HEK293 (cell line): ENCODE measurements at regions not wholly inside any gene's neighbourhood (a gene's known extent, or its start where the extent isn't known, plus 50 kb on each side); places are given as distances from the start of the nearest gene placed in this dataset.

Source experiments
- CTCF ChIA-PET: fragments of 350-600 bp; formaldehyde crosslinking; extraction: SDS; loops from one replicate; lab custom pipeline; 2021; ENCODE audit warnings: antibody characterized with exemption; lab: Yijun Ruan, JAX
- POLR2A ChIA-PET: fragments of 300-600 bp; formaldehyde crosslinking; extraction: SDS; loops from one replicate; lab custom pipeline; 2020; ENCODE audit warnings: antibody characterized with exemption, inconsistent platforms; lab: Yijun Ruan, JAX
- H3K27ac ChIP-seq: fragments of 200-500 bp; sonication (Bioruptor generic); 2 replicates; pipeline ENCODE4 v1.5.1; 2014; ENCODE audit warnings: low read depth, low read length, control low read depth, inconsistent platforms; ENCODE audit errors: extremely low read depth
- H3K36me3 ChIP-seq, 2 experiments: fragments of 200-500 bp in 1 of 2; sonication (Bioruptor generic) in 1 of 2; 1 replicate in 1 of 2; 2 replicates in 1 of 2; pipeline ENCODE4 v1.5.1; 2014 to 2017; ENCODE audit warnings: inconsistent platforms in 2 of 2, low read length in 2 of 2; ENCODE audit not compliant: control insufficient read depth in 2 of 2, insufficient read depth in 1 of 2
- H3K4me1 ChIP-seq: fragments of 200-500 bp; sonication (Bioruptor generic); 2 replicates; pipeline ENCODE4 v1.5.1; 2014; ENCODE audit warnings: mild to moderate bottlenecking, low read length, inconsistent platforms; ENCODE audit not compliant: control insufficient read depth, insufficient read depth
- H3K4me3 ChIP-seq: 2 replicates; pipeline ENCODE4 v1.5.1; 2011; ENCODE audit warnings: low read depth, mild to moderate bottlenecking, control low read depth, low read length, moderate library complexity
- H3K9me3 ChIP-seq: fragments of 200-500 bp; sonication (Bioruptor generic); 2 replicates; pipeline ENCODE4 v1.5.1; 2014; ENCODE audit warnings: low read depth, low read length, inconsistent platforms; ENCODE audit not compliant: control insufficient read depth, insufficient read depth
- BCL11B ChIP-seq: fragments of 450-650 bp; formaldehyde crosslinking; IDR thresholded peaks from 2 replicates; pipeline ENCODE4 v1.5.1; 2016; ENCODE audit warnings: low read depth, missing biosample characterization, missing genetic modification characterization
- GFI1B ChIP-seq: fragments of 450-650 bp; formaldehyde crosslinking; IDR thresholded peaks from 2 replicates; pipeline ENCODE4 v1.5.1; 2016; ENCODE audit warnings: missing biosample characterization, missing genetic modification characterization
- HIC1 ChIP-seq: fragments of 450-650 bp; formaldehyde crosslinking; IDR thresholded peaks from 2 replicates; pipeline ENCODE4 v1.5.1; 2016; ENCODE audit warnings: missing biosample characterization, missing genetic modification characterization
- WT1 ChIP-seq: fragments of 450-650 bp; formaldehyde crosslinking; IDR thresholded peaks from 2 replicates; pipeline ENCODE4 v1.5.1; 2016; ENCODE audit warnings: missing biosample characterization, missing genetic modification characterization
- ZBTB11 ChIP-seq: fragments of 450-650 bp; formaldehyde crosslinking; conservative IDR thresholded peaks from 2 replicates; pipeline ENCODE4 v1.5.1; 2016; ENCODE audit warnings: low read depth, missing biosample characterization, missing genetic modification characterization
- ZEB2 ChIP-seq: fragments of 450-650 bp; formaldehyde crosslinking; IDR thresholded peaks from 2 replicates; pipeline ENCODE4 v1.5.1; 2016; ENCODE audit warnings: missing biosample characterization, missing genetic modification characterization
- ZNF274 ChIP-seq, 2 experiments: fragments of 200-500 bp in 1 of 2; fragments of 450-650 bp in 1 of 2; sonication (Bioruptor generic) in 1 of 2; formaldehyde crosslinking in 1 of 2; IDR thresholded peaks; 2 replicates each; pipeline versions ENCODE4 v1.5.1 to v1.6.1; 2014 to 2016; ENCODE audit warnings: borderline replicate concordance in 1 of 2, inconsistent platforms in 1 of 2, low read length in 1 of 2, missing biosample characterization in 1 of 2, missing genetic modification characterization in 1 of 2
- ZNF549 ChIP-seq: fragments of 450-650 bp; IDR thresholded peaks from 2 replicates; pipeline ENCODE4 v1.5.1; 2018; ENCODE audit warnings: missing biosample characterization, missing genetic modification characterization, mild to moderate bottlenecking, inconsistent platforms, moderate library complexity
- ZNF558 ChIP-seq: fragments of 450-650 bp; formaldehyde crosslinking; IDR thresholded peaks from 2 replicates; pipeline ENCODE4 v1.5.1; 2016; ENCODE audit warnings: missing biosample characterization, missing genetic modification characterization
- ZNF596 ChIP-seq: fragments of 450-650 bp; IDR thresholded peaks from 2 replicates; pipeline ENCODE4 v1.5.0; 2018; ENCODE audit warnings: missing biosample characterization, mild to moderate bottlenecking, missing genetic modification characterization, moderate library complexity
- ZNF785 ChIP-seq: fragments of 450-650 bp; formaldehyde crosslinking; IDR thresholded peaks from 2 replicates; pipeline ENCODE4 v1.5.1; 2016; ENCODE audit warnings: missing biosample characterization, missing genetic modification characterization
- TF ChIP-seq, protein P1 (sequence below): fragments of 450-650 bp; IDR thresholded peaks from 2 replicates; pipeline ENCODE4 v1.5.1; 2018; ENCODE audit warnings: missing biosample characterization, missing genetic modification characterization
- TF ChIP-seq, protein P2 (sequence below): fragments of 450-650 bp; formaldehyde crosslinking; IDR thresholded peaks from 2 replicates; pipeline ENCODE4 v1.5.0; 2017; ENCODE audit warnings: missing biosample characterization, missing genetic modification characterization, borderline replicate concordance
- TF ChIP-seq, protein P3 (sequence below): fragments of 450-650 bp; formaldehyde crosslinking; IDR thresholded peaks from 2 replicates; pipeline ENCODE4 v1.5.1; 2016; ENCODE audit warnings: missing biosample characterization, missing genetic modification characterization, borderline replicate concordance

DNA sequence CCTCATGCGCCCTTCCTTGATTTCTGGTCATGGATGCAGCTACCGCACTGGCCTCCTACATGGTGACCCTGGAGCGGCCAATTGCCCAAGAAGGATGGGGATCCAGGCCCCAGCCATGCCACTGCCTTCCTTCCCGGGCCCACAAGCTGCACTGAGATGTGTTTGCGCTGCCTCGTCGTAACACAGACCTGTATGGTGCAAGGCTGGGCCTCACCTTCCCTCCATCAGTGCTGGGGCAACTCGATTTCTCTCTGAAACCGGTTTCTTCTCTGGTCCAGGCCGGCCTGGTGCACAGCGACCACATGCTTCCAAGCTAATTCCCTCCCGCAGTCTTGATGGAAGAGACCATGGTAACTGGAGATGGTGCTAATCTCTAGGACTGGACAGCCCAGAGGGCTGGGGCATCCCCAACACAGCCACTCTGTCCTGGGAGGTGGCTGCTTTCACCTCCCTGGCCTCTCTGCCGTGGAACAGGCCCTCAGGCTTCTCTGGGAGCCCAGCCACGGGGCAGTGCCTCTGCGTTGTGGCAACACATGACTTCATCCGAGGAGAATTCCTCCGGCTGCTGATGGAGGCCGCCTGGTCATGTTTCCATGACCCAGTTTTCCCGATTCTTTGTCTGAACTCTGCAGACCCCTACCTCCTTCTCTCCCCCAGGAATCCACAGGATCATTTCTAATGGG is 184.2 kb downstream of the GLI2 start:
- H3K36me3 ChIP-seq = peaks cover 7 to 9% of the 10 kb centered on the region in 2 experiments; a peak in 2 of 3 replicates
- H3K27ac ChIP-seq = no peak overlapping the region
- TF ChIP-seq, protein P1, sequence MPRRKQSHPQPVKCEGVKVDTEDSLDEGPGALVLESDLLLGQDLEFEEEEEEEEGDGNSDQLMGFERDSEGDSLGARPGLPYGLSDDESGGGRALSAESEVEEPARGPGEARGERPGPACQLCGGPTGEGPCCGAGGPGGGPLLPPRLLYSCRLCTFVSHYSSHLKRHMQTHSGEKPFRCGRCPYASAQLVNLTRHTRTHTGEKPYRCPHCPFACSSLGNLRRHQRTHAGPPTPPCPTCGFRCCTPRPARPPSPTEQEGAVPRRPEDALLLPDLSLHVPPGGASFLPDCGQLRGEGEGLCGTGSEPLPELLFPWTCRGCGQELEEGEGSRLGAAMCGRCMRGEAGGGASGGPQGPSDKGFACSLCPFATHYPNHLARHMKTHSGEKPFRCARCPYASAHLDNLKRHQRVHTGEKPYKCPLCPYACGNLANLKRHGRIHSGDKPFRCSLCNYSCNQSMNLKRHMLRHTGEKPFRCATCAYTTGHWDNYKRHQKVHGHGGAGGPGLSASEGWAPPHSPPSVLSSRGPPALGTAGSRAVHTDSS (tag by site-specific recombination) = no peak
- TF ChIP-seq, all 188 proteins: peak for 0
- Histone ChIP-seq H3K4me3 (no peak overlapping the region), H3K9me3 (no peaks in the 10 kb centered on the region), H3K4me1 (no peaks in the 10 kb centered on the region)
- CTCF ChIA-PET = no interaction called here
- POLR2A ChIA-PET = no interaction called here

- CTCF ChIA-PET = no interaction called here
- peaks cover 7 to 9% of the 10 kb centered on the region in 2 experiments; a peak in 2 of 3 replicates for H3K36me3 ChIP-seq
- POLR2A ChIA-PET = no interaction called here
- H3K9me3 ChIP-seq = no peaks in the 10 kb centered on the region
- H3K27ac ChIP-seq = no peak overlapping the region
- no peaks in the 10 kb centered on the region for H3K4me1 ChIP-seq
- H3K4me3 ChIP-seq = no peak overlapping the region
- no peak for TF ChIP-seq BCL11B (tag by site-specific recombination)
- no peak for TF ChIP-seq ZEB2 (tag by site-specific recombination)
- TF ChIP-seq HIC1 (tag by site-specific recombination) = no peak
- TF ChIP-seq, protein P2, sequence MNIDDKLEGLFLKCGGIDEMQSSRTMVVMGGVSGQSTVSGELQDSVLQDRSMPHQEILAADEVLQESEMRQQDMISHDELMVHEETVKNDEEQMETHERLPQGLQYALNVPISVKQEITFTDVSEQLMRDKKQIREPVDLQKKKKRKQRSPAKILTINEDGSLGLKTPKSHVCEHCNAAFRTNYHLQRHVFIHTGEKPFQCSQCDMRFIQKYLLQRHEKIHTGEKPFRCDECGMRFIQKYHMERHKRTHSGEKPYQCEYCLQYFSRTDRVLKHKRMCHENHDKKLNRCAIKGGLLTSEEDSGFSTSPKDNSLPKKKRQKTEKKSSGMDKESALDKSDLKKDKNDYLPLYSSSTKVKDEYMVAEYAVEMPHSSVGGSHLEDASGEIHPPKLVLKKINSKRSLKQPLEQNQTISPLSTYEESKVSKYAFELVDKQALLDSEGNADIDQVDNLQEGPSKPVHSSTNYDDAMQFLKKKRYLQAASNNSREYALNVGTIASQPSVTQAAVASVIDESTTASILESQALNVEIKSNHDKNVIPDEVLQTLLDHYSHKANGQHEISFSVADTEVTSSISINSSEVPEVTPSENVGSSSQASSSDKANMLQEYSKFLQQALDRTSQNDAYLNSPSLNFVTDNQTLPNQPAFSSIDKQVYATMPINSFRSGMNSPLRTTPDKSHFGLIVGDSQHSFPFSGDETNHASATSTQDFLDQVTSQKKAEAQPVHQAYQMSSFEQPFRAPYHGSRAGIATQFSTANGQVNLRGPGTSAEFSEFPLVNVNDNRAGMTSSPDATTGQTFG (tag by site-specific recombination) = no peak
- TF ChIP-seq ZNF596 = no peak
- TF ChIP-seq, protein P3, sequence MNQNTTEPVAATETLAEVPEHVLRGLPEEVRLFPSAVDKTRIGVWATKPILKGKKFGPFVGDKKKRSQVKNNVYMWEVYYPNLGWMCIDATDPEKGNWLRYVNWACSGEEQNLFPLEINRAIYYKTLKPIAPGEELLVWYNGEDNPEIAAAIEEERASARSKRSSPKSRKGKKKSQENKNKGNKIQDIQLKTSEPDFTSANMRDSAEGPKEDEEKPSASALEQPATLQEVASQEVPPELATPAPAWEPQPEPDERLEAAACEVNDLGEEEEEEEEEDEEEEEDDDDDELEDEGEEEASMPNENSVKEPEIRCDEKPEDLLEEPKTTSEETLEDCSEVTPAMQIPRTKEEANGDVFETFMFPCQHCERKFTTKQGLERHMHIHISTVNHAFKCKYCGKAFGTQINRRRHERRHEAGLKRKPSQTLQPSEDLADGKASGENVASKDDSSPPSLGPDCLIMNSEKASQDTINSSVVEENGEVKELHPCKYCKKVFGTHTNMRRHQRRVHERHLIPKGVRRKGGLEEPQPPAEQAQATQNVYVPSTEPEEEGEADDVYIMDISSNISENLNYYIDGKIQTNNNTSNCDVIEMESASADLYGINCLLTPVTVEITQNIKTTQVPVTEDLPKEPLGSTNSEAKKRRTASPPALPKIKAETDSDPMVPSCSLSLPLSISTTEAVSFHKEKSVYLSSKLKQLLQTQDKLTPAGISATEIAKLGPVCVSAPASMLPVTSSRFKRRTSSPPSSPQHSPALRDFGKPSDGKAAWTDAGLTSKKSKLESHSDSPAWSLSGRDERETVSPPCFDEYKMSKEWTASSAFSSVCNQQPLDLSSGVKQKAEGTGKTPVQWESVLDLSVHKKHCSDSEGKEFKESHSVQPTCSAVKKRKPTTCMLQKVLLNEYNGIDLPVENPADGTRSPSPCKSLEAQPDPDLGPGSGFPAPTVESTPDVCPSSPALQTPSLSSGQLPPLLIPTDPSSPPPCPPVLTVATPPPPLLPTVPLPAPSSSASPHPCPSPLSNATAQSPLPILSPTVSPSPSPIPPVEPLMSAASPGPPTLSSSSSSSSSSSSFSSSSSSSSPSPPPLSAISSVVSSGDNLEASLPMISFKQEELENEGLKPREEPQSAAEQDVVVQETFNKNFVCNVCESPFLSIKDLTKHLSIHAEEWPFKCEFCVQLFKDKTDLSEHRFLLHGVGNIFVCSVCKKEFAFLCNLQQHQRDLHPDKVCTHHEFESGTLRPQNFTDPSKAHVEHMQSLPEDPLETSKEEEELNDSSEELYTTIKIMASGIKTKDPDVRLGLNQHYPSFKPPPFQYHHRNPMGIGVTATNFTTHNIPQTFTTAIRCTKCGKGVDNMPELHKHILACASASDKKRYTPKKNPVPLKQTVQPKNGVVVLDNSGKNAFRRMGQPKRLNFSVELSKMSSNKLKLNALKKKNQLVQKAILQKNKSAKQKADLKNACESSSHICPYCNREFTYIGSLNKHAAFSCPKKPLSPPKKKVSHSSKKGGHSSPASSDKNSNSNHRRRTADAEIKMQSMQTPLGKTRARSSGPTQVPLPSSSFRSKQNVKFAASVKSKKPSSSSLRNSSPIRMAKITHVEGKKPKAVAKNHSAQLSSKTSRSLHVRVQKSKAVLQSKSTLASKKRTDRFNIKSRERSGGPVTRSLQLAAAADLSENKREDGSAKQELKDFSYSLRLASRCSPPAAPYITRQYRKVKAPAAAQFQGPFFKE (tag by site-specific recombination) = no peak
- TF ChIP-seq ZNF274 (IDR thresholded peaks at IDR 0.05; ENCODE audit: low read length) = no peak
- no peak for TF ChIP-seq ZNF274 (tag by site-specific recombination; IDR thresholded peaks at IDR 0.05; ENCODE audit: borderline replicate concordance)
- no peak for TF ChIP-seq WT1 (tag by site-specific recombination)
- no peak for TF ChIP-seq ZNF549 (tag by site-specific recombination)
- TF ChIP-seq ZNF785 = no peak
- TF ChIP-seq GFI1B (tag by site-specific recombination) = no peak
- no peak for TF ChIP-seq ZBTB11 (tag by site-specific recombination)
- TF ChIP-seq ZNF558 = no peak
Observed at GRCh38 chr2:120920454-120921148, 184.9 kb downstream of the GLI2 start.
